ENCODE measurements at regions not wholly inside any gene's neighbourhood (a gene's known extent, or its start where the extent isn't known, plus 50 kb on each side); places are given as distances from the start of the nearest gene placed in this dataset.

DNA sequence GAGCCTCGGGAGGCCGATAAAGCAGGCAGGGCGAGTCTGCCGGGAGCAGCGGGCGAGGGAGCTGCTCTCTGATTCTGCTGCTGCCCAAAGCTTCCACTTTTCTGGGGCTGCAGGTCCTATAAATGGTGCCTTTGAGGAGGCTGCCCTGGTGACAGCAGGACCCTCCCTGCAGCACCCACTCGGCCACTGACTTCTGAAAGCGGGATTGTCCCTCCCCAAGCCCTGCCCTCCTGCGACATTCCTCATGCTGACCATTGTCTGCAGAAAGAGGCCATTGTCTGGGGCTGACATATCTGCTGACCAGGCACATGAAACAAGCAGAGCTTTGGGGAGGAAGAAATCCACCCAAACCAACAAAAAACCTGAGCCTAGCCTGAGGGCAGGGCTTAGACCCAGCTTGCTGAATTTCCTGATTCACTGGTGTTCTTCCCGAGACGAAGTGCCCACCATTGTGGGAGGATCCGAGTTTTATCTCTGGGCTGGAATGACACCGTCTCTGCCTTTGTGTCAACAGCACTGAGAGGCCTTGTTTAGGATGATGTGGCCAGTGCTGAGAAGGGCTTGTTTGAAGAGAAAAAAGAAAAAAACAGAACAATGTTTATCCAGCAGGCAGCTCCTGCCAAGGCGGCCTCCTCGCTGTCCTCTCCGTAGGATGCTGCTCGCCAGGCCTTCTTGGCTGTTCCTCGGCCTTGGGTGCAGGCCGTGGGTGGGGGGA is 129.7 kb downstream of the MYCN start:
- Histone ChIP-seq H4K20me1 (replicated peaks in 1 of 2; ENCODE audit: control insufficient read depth in 1 of 2, insufficient read depth in 2 of 2, low read length in 2 of 2) (no peaks in the 10 kb centered on the region), H3K4me3 (ENCODE audit: extremely low read depth in 1 of 4, insufficient read depth in 2 of 4, low read depth in 3 of 4, low read length in 4 of 4) (no peak overlapping the region), H2AFZ (ENCODE audit: low read length) (peak overlapping the region; percentile 30; the same call in 1 of the 2 replicates), H3K23ac (ENCODE audit: insufficient read length) (no peak overlapping the region), H3K79me1 (ENCODE audit: low read depth, low read length) (no peaks in the 10 kb centered on the region), H2BK20ac (ENCODE audit: low read length) (peak overlapping the region; percentile 90), H3K56ac (replicated peaks; ENCODE audit: insufficient read length, low read depth, low read length) (no peak overlapping the region), H3K9me3 (ENCODE audit: insufficient read depth in 2 of 2, low read depth in 1 of 2, low read length in 1 of 2) (no peaks in the 10 kb centered on the region), H4K91ac (replicated peaks; ENCODE audit: insufficient read length, low read length) (no peak overlapping the region), H3K14ac (ENCODE audit: insufficient read length) (no peak overlapping the region), H3K23me2 (ENCODE audit: low read depth, low read length) (peaks cover 2% of the 10 kb centered on the region; the same call in 1 of the 2 replicates), H2BK5ac (ENCODE audit: low read depth, low read length) (no peak overlapping the region), H2BK15ac (ENCODE audit: low read length) (peak overlapping the region; percentile 81; the same call in 1 of the 2 replicates), H3K4me1 (replicated peaks in 1 of 4; ENCODE audit: control insufficient read depth in 3 of 4, insufficient read depth in 4 of 4, low read length in 3 of 4) (peaks cover 0 to 11% (median 6%) of the 10 kb centered on the region in 4 experiments; a peak in 6 of 7 replicates), H2BK12ac (ENCODE audit: low read depth, low read length) (peak overlapping the region; percentile 40; the same call in 1 of the 2 replicates), H3K79me2 (ENCODE audit: control insufficient read depth in 1 of 2, insufficient read depth in 2 of 2, low read length in 2 of 2) (no peaks in the 10 kb centered on the region), H3K4me2 (ENCODE audit: insufficient read depth in 1 of 2, low read depth in 2 of 2, low read length in 2 of 2) (no peak overlapping the region), H2BK120ac (replicated peaks; ENCODE audit: low read depth, low read length) (peak overlapping the region; percentile 71), H4K8ac (ENCODE audit: extremely low read depth, insufficient read depth, low read length) (no peak overlapping the region), H4K5ac (ENCODE audit: insufficient read length, low read depth, low read length) (no peak overlapping the region), H3K4ac (replicated peaks; ENCODE audit: insufficient read length, low read depth, low read length) (peak overlapping the region; percentile 27), H3K9ac (replicated peaks in 1 of 4; ENCODE audit: extremely low read depth in 1 of 4, low read depth in 3 of 4, low read length in 3 of 4) (no peak overlapping the region), H3K27ac (ENCODE audit: low read depth, low read length) (no peak overlapping the region), H3K27me3 (replicated peaks in 1 of 4; ENCODE audit: control insufficient read depth in 3 of 4, extremely low read depth in 1 of 4, insufficient read depth in 3 of 4, low read length in 3 of 4) (no peaks in the 10 kb centered on the region), H3K18ac (ENCODE audit: extremely low read depth, low read length) (peak overlapping the region; percentile 90), H3K36me3 (ENCODE audit: control insufficient read depth in 2 of 4, insufficient read depth in 4 of 4, low read length in 3 of 4) (no peaks in the 10 kb centered on the region), H2AK5ac (ENCODE audit: low read depth, low read length) (peak overlapping the region; percentile 75; the same call in 1 of the 2 replicates)
- POLR2A ChIA-PET (ENCODE audit: partially characterized antibody): interaction anchor here (1.5 kb wide), 1 partner anchor 128 kb away, joined by 4 read pairs; no protein-coding TSS in a partner anchor
- FAIRE-seq (no peak), DNase-seq (ENCODE audit: low read depth in 1 of 2, low spot score in 2 of 2) (no peak)
- WGBS, 2 experiments (ENCODE audit: extremely low coverage in 1 of 2, insufficient coverage in 1 of 2, insufficient read length in 1 of 2, insufficient replicate concordance in 2 of 2, low coverage in 1 of 2, low lambda C conversion rate in 2 of 2, missing lambda C conversion rate in 1 of 2): 88% methylated on average over 19 of the region's 19 CpGs; no CpG with 5 or more reads in 1 of the 2 experiments
- CTCF ChIA-PET (ENCODE audit: partially characterized antibody): interaction anchor here (0.8 to 2.0 kb wide), 9 partner anchors 16 to 272 kb away, joined by 3 to 9 read pairs (median 4); partner anchors contain the start of gene MYCN
- 0 out of 2 replicates have a peak, but pooled peaks have one; percentile 17 for TF ChIP-seq TEAD4 (IDR thresholded peaks at IDR 0.05; ENCODE audit: low read depth, low read length)
- no peak for TF ChIP-seq CBX5 (IDR thresholded peaks at IDR 0.05; ENCODE audit: low read depth, low read length)

All from H1 (cell line).